ENCODE measurements at regions not wholly inside any gene's neighbourhood (a gene's known extent, or its start where the extent isn't known, plus 50 kb on each side); places are given as distances from the start of the nearest gene placed in this dataset.

DNA sequence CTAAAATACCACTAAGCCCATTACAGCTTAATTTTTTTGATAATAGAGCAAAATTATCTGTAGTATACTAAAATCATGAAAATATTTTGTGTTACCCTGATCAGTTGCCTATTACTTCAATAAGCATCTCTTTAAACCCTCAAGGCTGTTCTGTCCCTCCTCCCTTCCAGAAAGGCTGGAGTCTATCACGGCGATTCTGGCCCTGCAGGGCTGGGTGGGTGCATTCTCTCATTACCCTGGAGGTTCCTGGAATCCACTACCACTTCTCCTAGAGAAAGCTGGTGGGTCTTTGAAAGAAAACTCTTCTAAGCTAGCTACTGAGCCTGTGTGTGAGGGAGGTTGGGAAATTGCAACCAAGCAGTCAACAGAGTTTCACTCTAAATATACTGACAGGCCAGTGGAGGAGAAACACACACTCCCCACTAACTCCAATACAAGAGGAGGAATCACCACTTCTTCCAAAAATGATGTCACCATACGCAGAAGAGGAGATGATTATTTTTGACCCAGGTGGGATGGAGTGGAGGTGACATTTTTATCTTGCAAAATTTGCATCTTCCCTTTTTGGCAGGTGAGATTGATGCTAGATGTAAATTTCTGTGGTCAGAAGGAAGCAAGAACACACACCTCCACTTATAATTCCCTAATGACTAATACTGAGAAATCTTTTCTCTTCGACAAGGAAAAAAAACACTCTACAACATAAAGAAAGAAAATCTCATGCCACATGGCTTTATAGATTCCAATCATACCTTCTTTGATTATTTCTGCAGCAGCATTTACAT lies 182.3 kb upstream of the PHACTR1 start:
- DNase-seq (ENCODE audit: low read depth in 1 of 2, low spot score in 2 of 2) (no peak), FAIRE-seq (no peak)
- no peak overlapping the region for H3K27ac ChIP-seq (ENCODE audit: low read depth, low read length)
- no peak overlapping the region for H4K91ac ChIP-seq (replicated peaks; ENCODE audit: insufficient read length, low read length)
- WGBS, 2 experiments (ENCODE audit: extremely low coverage in 1 of 2, insufficient coverage in 1 of 2, insufficient read length in 1 of 2, insufficient replicate concordance in 2 of 2, low coverage in 1 of 2, low lambda C conversion rate in 2 of 2, missing lambda C conversion rate in 1 of 2), result 81% methylated on average over 4 of the region's 4 CpGs; no CpG with 5 or more reads in 1 of the 2 experiments
- no peak overlapping the region for H2BK120ac ChIP-seq (replicated peaks; ENCODE audit: low read depth, low read length)
- POLR2A ChIA-PET (ENCODE audit: partially characterized antibody), result no interaction called here
- no peaks in the 10 kb centered on the region for H3K27me3 ChIP-seq (replicated peaks in 1 of 4; ENCODE audit: control insufficient read depth in 3 of 4, extremely low read depth in 1 of 4, insufficient read depth in 3 of 4, low read length in 3 of 4)
- H3K79me1 ChIP-seq (ENCODE audit: low read depth, low read length), result no peaks in the 10 kb centered on the region
- CTCF ChIA-PET (ENCODE audit: partially characterized antibody), result interaction anchor here (1.2 kb wide), 1 partner anchor 30 kb away, joined by 4 read pairs; no protein-coding TSS in a partner anchor
- H2BK20ac ChIP-seq (ENCODE audit: low read length), result no peak overlapping the region
- no peak overlapping the region for H4K5ac ChIP-seq (ENCODE audit: insufficient read length, low read depth, low read length)
- no peak overlapping the region for H3K56ac ChIP-seq (replicated peaks; ENCODE audit: insufficient read length, low read depth, low read length)
- no peaks in the 10 kb centered on the region for H3K36me3 ChIP-seq (ENCODE audit: control insufficient read depth in 2 of 4, insufficient read depth in 4 of 4, low read length in 3 of 4)
- H3K9me3 ChIP-seq (ENCODE audit: insufficient read depth in 2 of 2, low read depth in 1 of 2, low read length in 1 of 2), result no peaks in the 10 kb centered on the region
- no peak overlapping the region for H3K23ac ChIP-seq (ENCODE audit: insufficient read length)
- H2BK12ac ChIP-seq (ENCODE audit: low read depth, low read length), result no peak overlapping the region
- H3K18ac ChIP-seq (ENCODE audit: extremely low read depth, low read length), result no peak overlapping the region
- H4K20me1 ChIP-seq (replicated peaks in 1 of 2; ENCODE audit: control insufficient read depth in 1 of 2, insufficient read depth in 2 of 2, low read length in 2 of 2), result no peaks in the 10 kb centered on the region
- H3K4me1 ChIP-seq (replicated peaks in 1 of 4; ENCODE audit: control insufficient read depth in 3 of 4, insufficient read depth in 4 of 4, low read length in 3 of 4), result peaks cover 0 to 2% (median 0%) of the 10 kb centered on the region in 4 experiments; a peak in 1 of 7 replicates
- no peaks in the 10 kb centered on the region for H3K79me2 ChIP-seq (ENCODE audit: control insufficient read depth in 1 of 2, insufficient read depth in 2 of 2, low read length in 2 of 2)
- no peak overlapping the region for H3K9ac ChIP-seq (replicated peaks in 1 of 4; ENCODE audit: extremely low read depth in 1 of 4, low read depth in 3 of 4, low read length in 3 of 4)
- no peak overlapping the region for H2AK5ac ChIP-seq (ENCODE audit: low read depth, low read length)
- no peak overlapping the region for H3K4me2 ChIP-seq (ENCODE audit: insufficient read depth in 1 of 2, low read depth in 2 of 2, low read length in 2 of 2)
- H2BK5ac ChIP-seq (ENCODE audit: low read depth, low read length), result no peak overlapping the region
- no peak overlapping the region for H2BK15ac ChIP-seq (ENCODE audit: low read length)
- no peak overlapping the region for H3K4me3 ChIP-seq (ENCODE audit: extremely low read depth in 1 of 4, insufficient read depth in 2 of 4, low read depth in 3 of 4, low read length in 4 of 4)
- H4K8ac ChIP-seq (ENCODE audit: extremely low read depth, insufficient read depth, low read length), result no peak overlapping the region
- H3K4ac ChIP-seq (replicated peaks; ENCODE audit: insufficient read length, low read depth, low read length), result no peak overlapping the region
- no peak overlapping the region for H3K14ac ChIP-seq (ENCODE audit: insufficient read length)
- no peak overlapping the region for H2AFZ ChIP-seq (ENCODE audit: low read length)
- H3K23me2 ChIP-seq (ENCODE audit: low read depth, low read length), result no peaks in the 10 kb centered on the region
- TF ChIP-seq RFX5 (IDR thresholded peaks at IDR 0.05; ENCODE audit: borderline replicate concordance, low read depth, low read length) (no peak), PHF8 (conservative IDR thresholded peaks at IDR 0.05; ENCODE audit: low read depth, low read length) (no peak), SUZ12 (IDR thresholded peaks at IDR 0.05; ENCODE audit: low read length) (no peak), POLR2A (IDR thresholded peaks at IDR 0.05; ENCODE audit: control extremely low read depth in 1 of 2, low read depth in 2 of 2, low read length in 2 of 2) (no peak), GTF2F1 (IDR thresholded peaks at IDR 0.05; ENCODE audit: borderline replicate concordance, low read depth, low read length) (no peak), RAD21 (IDR thresholded peaks at IDR 0.05 in 1 of 2, conservative IDR thresholded peaks at IDR 0.05 in 1 of 2; ENCODE audit: low read depth in 2 of 2, low read length in 2 of 2) (no peak), FOSL1 (IDR thresholded peaks at IDR 0.05; ENCODE audit: insufficient read depth, low read depth, low read length) (no peak), TAF7 (optimal IDR thresholded peaks at IDR 0.05; ENCODE audit: borderline replicate concordance, low read depth, low read length) (no peak), JUN (IDR thresholded peaks at IDR 0.05; ENCODE audit: low read depth, low read length) (no peak), KDM5A (IDR thresholded peaks at IDR 0.05; ENCODE audit: low read length) (no peak), SP2 (IDR thresholded peaks at IDR 0.05; ENCODE audit: low read length) (no peak), TAF1 (IDR thresholded peaks at IDR 0.05; ENCODE audit: low read depth, low read length) (no peak), BCL11A (IDR thresholded peaks at IDR 0.05; ENCODE audit: low read depth in 2 of 2, low read length in 2 of 2) (no peak)

Measured in H1 (cell line).